Epithelial cell of proximal tubule (primary cell): ENCODE measurements at regions not wholly inside any gene's neighbourhood (a gene's known extent, or its start where the extent isn't known, plus 50 kb on each side); places are given as distances from the start of the nearest gene placed in this dataset.

Source experiments
- DNase-seq: peaks from one replicate; pipeline ENCODE4 v3.0.0-alpha.2; 2011; ENCODE audit warnings: low read depth
- H3K4me3 ChIP-seq: 2 replicates; pipeline ENCODE4 v1.5.1; 2011; ENCODE audit warnings: low read depth, mild to moderate bottlenecking, low read length
- CTCF ChIP-seq: conservative IDR thresholded peaks from 2 replicates; pipeline ENCODE4 v1.5.1; 2012; ENCODE audit warnings: low read depth, mild to moderate bottlenecking, low read length

DNA sequence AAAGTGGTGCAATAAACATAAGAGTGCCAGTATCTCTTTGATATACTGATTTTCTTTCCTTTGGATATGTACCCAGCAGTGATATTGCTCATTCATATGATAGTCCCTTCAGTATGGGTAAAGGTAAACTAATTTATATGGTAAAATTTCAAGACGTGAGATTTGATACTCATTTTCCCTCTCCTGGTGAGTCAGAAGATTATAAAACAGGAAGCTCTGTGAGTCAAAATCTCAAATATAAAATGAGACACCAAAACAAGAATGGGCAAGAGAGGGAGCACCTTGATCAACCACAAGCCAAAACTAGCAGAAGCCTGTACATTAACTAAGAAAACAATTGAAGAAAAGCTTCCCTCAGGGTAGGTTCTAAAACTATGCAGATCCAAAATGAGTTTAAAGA, 216.3 kb downstream of the SLITRK6 start:
- no peak for TF ChIP-seq CTCF
- DNase-seq = no peak
- H3K4me3 ChIP-seq = no peak overlapping the region

GRCh38 chr13:85575110-85575509, 224.1 kb downstream of the SLITRK6 start:
- TF ChIP-seq CTCF = no peak

DNA sequence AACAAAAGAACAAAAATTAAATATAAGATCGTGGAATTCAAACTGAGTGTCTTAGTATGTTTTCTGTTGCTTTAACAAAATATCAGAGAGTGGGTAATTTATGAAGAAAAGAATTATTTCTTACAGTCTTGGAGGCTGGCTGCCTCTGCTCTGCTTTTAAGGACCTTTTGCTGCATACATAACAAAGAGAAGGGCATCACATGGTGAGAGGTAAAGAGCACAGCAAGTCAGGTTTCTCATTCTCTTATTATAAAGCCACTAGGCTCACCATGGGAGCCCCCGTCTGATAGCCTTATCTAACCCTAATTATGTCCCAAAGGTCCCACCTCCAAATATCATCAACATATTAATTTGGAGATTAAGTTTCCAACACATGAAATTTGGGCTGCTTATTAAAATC, 231.3 kb downstream of the SLITRK6 start:
- DNase-seq = no peak
- no peak for TF ChIP-seq CTCF
- no peak overlapping the region for H3K4me3 ChIP-seq

More at GRCh38 chr13:85575110-85575509, 224.1 kb downstream of the SLITRK6 start:
- no peak overlapping the region for H3K4me3 ChIP-seq
- no peak for DNase-seq

GRCh38 chr13:85565652-85566051, 233.6 kb downstream of the SLITRK6 start:
- TF ChIP-seq CTCF = no peak

DNA sequence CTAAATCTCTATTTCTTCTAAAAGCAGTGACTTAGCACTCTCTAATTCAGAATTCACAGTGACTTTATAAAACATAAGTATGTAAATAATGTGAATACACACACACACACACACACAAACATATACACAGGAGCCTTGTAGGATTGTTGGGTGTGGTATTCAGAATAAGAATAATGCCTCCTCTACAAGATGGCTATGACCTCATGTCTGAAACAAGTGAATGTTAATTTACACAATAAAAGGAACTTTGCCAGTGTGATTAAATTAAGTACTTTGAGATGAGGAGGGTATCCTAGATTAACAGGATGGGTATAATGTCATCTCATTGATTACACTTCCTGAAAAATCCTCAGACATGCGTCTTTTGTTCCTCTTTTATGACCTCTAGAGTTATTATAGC, 234.6 kb downstream of the SLITRK6 start:
- no peak overlapping the region for H3K4me3 ChIP-seq
- no peak for TF ChIP-seq CTCF
- DNase-seq = no peak

More at GRCh38 chr13:85565652-85566051, 233.6 kb downstream of the SLITRK6 start:
- no peak for DNase-seq
- no peak overlapping the region for H3K4me3 ChIP-seq

GRCh38 chr13:85562282-85562681, 236.9 kb downstream of the SLITRK6 start:
- DNase-seq = no peak
- TF ChIP-seq CTCF = no peak
- no peak overlapping the region for H3K4me3 ChIP-seq

DNA sequence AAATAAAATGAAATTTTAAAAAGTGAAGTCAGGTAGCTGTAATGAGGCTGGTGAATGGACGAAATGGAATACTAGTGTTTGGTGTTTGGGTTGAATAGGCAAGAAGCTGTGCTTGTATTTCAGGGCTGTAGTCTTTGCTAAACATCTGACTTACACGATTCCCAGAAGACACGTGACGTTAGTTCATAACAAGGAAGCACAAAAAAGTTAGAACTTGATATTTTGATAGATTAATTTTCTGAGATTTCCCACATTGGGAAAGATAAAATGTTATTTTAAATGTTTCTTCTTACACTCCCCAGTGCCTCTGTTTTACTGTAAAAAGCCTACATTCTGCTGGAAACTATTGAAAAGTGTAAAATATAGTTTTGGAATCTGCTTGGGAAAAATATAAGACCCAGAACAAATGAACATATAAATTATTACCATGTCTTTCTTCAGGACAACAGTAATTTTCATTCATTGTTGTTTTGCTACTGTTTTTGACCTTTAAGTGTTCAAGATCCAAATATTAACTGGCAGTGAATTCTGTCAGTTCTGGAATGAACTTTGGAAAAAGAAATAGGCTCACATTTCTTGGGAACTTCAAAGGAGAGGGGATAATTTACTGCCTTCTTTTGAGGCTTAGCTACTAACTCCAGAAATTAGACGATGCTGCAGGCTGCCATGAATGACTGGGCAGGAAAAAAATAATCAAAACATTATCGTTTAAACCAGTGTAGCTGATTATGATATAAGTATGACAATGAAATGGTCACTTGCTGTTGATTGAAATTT, 241.3 kb downstream of the SLITRK6 start:
- no peak for TF ChIP-seq CTCF
- H3K4me3 ChIP-seq = no peak overlapping the region
- no peak for DNase-seq
